OCI-LY7 (cell line): ENCODE measurements at regions not wholly inside any gene's neighbourhood (a gene's known extent, or its start where the extent isn't known, plus 50 kb on each side); places are given as distances from the start of the nearest gene placed in this dataset.

ENCODE experiments used
- BruUV-seq: library from RNA; stranded (reverse); fragments of 400-500 nt; replicated peaks from 2 replicates; lab custom pipeline; 2021; lab: Mats Ljungman, UMichigan
- CTCF ChIA-PET: fragments of 300-600 bp; sonication (Branson Sonifier 250); formaldehyde crosslinking; loops from one replicate; lab custom pipeline; 2022; ENCODE audit warnings: antibody characterized with exemption; ENCODE audit not compliant: unreplicated experiment; lab: Charles Lee
- POLR2A ChIA-PET: fragments of 300-600 bp; sonication (Branson Sonifier 250); formaldehyde crosslinking; loops from one replicate; lab custom pipeline; 2022; ENCODE audit warnings: antibody characterized with exemption; lab: Charles Lee
- DNase-seq: peaks from one replicate; pipeline ENCODE4 v3.0.0-alpha.2; 2015; ENCODE audit warnings: low spot score
- H2AFZ ChIP-seq: fragments of 200-600 bp; sonication (generic), shearing (Covaris generic); 2 replicates; pipeline ENCODE4 v1.6.1; 2014; ENCODE audit warnings: mild to moderate bottlenecking, antibody characterized with exemption, low read length, moderate library complexity
- H3K27ac ChIP-seq: fragments of 200-600 bp; sonication (generic); 2 replicates; pipeline ENCODE4 v1.5.1; 2014; ENCODE audit warnings: mixed run types, low read depth, mild to moderate bottlenecking, moderate library complexity, low read length, inconsistent platforms; ENCODE audit not compliant: poor library complexity, severe bottlenecking
- H3K36me3 ChIP-seq: fragments of 200-600 bp; sonication (generic); 2 replicates; pipeline ENCODE4 v1.6.1; 2014; ENCODE audit warnings: mild to moderate bottlenecking, antibody characterized with exemption, low read length, moderate library complexity, mixed read lengths; ENCODE audit not compliant: insufficient read depth
- H3K4me1 ChIP-seq: fragments of 200-600 bp; sonication (generic); 2 replicates; pipeline ENCODE4 v1.5.1; 2014; ENCODE audit warnings: mild to moderate bottlenecking, low read length; ENCODE audit not compliant: insufficient read depth, poor library complexity, severe bottlenecking
- H3K4me2 ChIP-seq: fragments of 200-600 bp; sonication (generic); 2 replicates; pipeline ENCODE4 v1.6.1; 2014; ENCODE audit warnings: mild to moderate bottlenecking, low read length
- H3K4me3 ChIP-seq: fragments of 200-600 bp; sonication (generic); 2 replicates; pipeline ENCODE4 v1.5.1; 2014; ENCODE audit warnings: mild to moderate bottlenecking, low read depth, low read length; ENCODE audit not compliant: poor library complexity, severe bottlenecking
- H3K79me2 ChIP-seq: fragments of 200-600 bp; sonication (generic); 2 replicates; pipeline ENCODE4 v1.6.1; 2016; ENCODE audit warnings: low read depth, mild to moderate bottlenecking, low read length, moderate library complexity, mixed read lengths; ENCODE audit not compliant: insufficient read depth
- H3K9me2 ChIP-seq: fragments of 200-600 bp; sonication (generic); 2 replicates; pipeline ENCODE4 v1.6.1; 2016; ENCODE audit warnings: mild to moderate bottlenecking, low read length, mixed read lengths; ENCODE audit not compliant: insufficient read depth
- H3K9me3 ChIP-seq: fragments of 200-600 bp; sonication (generic); 2 replicates; pipeline ENCODE4 v1.6.1; 2014; ENCODE audit warnings: mild to moderate bottlenecking, mixed run types, low read length, mixed read lengths
- H4K20me1 ChIP-seq: fragments of 200-600 bp; sonication (generic); 2 replicates; pipeline ENCODE4 v1.6.1; 2014; ENCODE audit warnings: mild to moderate bottlenecking, antibody characterized with exemption, low read length, moderate library complexity, mixed read lengths; ENCODE audit not compliant: insufficient read depth
- EZH2phosphoT487 ChIP-seq: fragments of 200-600 bp; sonication (generic); IDR thresholded peaks from 2 replicates; pipeline ENCODE4 v1.6.1; 2018; ENCODE audit warnings: low read depth, borderline replicate concordance, mild to moderate bottlenecking, mixed run types, antibody characterized with exemption, low read length, moderate library complexity, mixed read lengths
- intact Hi-C: fragments of 100-400 bp; cut with micrococcal nuclease; formaldehyde crosslinking; loops from one replicate; pipeline ENCODE4 v1.10.0; 2022; ENCODE audit not compliant: unreplicated experiment
- TF ChIP-seq, protein P1 (sequence below): fragments of 200-600 bp; sonication (generic); conservative IDR thresholded peaks from 2 replicates; pipeline ENCODE4 v1.5.1; 2014; ENCODE audit warnings: mild to moderate bottlenecking, antibody characterized with exemption, low read length, moderate library complexity, mixed read lengths

- intact Hi-C loops, result no loop called here
- Histone ChIP-seq H3K36me3 (no peaks in the 10 kb centered on the region), H2AFZ (no peak overlapping the region), H3K4me2 (no peak overlapping the region), H3K9me2 (no peaks in the 10 kb centered on the region), H3K79me2 (no peaks in the 10 kb centered on the region), H3K9me3 (no peaks in the 10 kb centered on the region), H3K4me3 (no peak overlapping the region), H3K4me1 (no peaks in the 10 kb centered on the region), H4K20me1 (no peaks in the 10 kb centered on the region), H3K27ac (no peak overlapping the region)
- no peak for DNase-seq
- TF ChIP-seq, protein P1, sequence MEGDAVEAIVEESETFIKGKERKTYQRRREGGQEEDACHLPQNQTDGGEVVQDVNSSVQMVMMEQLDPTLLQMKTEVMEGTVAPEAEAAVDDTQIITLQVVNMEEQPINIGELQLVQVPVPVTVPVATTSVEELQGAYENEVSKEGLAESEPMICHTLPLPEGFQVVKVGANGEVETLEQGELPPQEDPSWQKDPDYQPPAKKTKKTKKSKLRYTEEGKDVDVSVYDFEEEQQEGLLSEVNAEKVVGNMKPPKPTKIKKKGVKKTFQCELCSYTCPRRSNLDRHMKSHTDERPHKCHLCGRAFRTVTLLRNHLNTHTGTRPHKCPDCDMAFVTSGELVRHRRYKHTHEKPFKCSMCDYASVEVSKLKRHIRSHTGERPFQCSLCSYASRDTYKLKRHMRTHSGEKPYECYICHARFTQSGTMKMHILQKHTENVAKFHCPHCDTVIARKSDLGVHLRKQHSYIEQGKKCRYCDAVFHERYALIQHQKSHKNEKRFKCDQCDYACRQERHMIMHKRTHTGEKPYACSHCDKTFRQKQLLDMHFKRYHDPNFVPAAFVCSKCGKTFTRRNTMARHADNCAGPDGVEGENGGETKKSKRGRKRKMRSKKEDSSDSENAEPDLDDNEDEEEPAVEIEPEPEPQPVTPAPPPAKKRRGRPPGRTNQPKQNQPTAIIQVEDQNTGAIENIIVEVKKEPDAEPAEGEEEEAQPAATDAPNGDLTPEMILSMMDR, result no peak
- no peak for TF ChIP-seq EZH2phosphoT487
- ChIA-PET POLR2A (interaction anchor here (0.7 kb wide), 3 partner anchors 39 to 596 kb away, joined by 3 to 8 read pairs (median 4); no protein-coding TSS in a partner anchor), CTCF (no interaction called here)
- no TSS peak for BruUV-seq
Observed at GRCh38 chr7:136717910-136718557, 150.4 kb upstream of the CHRM2 start.

DNA sequence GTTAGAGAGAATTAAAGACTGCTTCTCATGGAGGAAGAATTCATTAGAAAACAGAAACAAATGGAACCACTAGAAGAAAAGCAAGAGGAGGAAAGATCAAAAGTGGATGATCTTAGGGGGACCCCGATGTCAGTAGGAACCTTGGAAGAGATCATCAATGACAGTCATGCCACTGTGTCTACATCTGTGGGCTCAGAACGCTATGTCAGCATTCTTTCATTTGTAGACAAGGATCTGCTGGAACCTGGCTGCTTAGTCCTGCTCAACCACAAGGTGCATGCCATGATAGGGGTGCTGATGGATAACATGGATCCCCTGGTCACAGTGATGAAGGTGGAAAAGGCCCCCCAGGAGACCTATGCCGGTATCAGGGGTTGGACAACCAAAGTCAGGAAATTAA is 154.4 kb upstream of the CHRM2 start:
- CTCF ChIA-PET, result no interaction called here
- POLR2A ChIA-PET, result no interaction called here
- H4K20me1 ChIP-seq, result no peaks in the 10 kb centered on the region
- no peaks in the 10 kb centered on the region for H3K4me1 ChIP-seq
- no peak overlapping the region for H3K4me2 ChIP-seq
- no peaks in the 10 kb centered on the region for H3K9me2 ChIP-seq
- no peak overlapping the region for H2AFZ ChIP-seq
- DNase-seq, result no peak
- H3K4me3 ChIP-seq, result no peak overlapping the region
- intact Hi-C loops, result no loop called here
- no peaks in the 10 kb centered on the region for H3K79me2 ChIP-seq
- BruUV-seq, result no TSS peak
- no peaks in the 10 kb centered on the region for H3K9me3 ChIP-seq
- TF ChIP-seq, protein P1, result no peak
- TF ChIP-seq EZH2phosphoT487, result no peak
- H3K36me3 ChIP-seq, result no peaks in the 10 kb centered on the region
- H3K27ac ChIP-seq, result no peak overlapping the region

DNA sequence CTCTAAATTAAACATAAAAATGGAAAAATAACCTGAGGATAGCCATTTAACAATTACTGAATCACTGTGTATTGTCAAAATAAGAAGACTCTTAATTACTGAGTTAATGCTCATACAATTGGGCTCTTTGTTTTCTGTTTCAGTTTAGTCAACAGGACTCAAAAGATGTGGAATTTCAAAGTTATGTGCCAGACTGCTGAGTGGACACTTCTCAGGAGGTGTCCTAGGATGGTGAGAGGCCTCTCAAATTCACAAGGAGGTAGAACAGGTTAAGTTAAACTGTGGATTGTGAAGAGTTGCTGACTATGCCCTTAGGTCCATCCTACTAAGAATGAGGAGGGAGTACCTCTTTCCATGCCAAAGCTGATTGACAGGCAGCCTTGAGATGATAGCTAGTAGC is 157.7 kb upstream of the CHRM2 start:
- Histone ChIP-seq H3K9me2 (no peaks in the 10 kb centered on the region), H4K20me1 (no peaks in the 10 kb centered on the region), H3K4me3 (no peak overlapping the region), H3K9me3 (no peaks in the 10 kb centered on the region), H2AFZ (no peak overlapping the region), H3K27ac (no peak overlapping the region), H3K36me3 (no peaks in the 10 kb centered on the region), H3K79me2 (no peaks in the 10 kb centered on the region), H3K4me2 (no peak overlapping the region), H3K4me1 (no peaks in the 10 kb centered on the region)
- ChIA-PET CTCF (no interaction called here), POLR2A (interaction anchor here (1.5 kb wide), 1 partner anchor 24 kb away, joined by 5 read pairs; no protein-coding TSS in a partner anchor)
- DNase-seq, result no peak
- intact Hi-C loops, result no loop called here
- TF ChIP-seq EZH2phosphoT487, result no peak
- no TSS peak for BruUV-seq
